GM23338 (cell line): ENCODE measurements at regions not wholly inside any gene's neighbourhood (a gene's known extent, or its start where the extent isn't known, plus 50 kb on each side); places are given as distances from the start of the nearest gene placed in this dataset.

Source experiments
- ATAC-seq: fragments of 200-7000 bp; cut with Tn5 transposase; 3 replicates; pipeline ENCODE4 v1.9.1; 2020
- DNase-seq: peaks from one replicate; pipeline ENCODE4 v3.0.0-alpha.2; 2015; ENCODE audit warnings: low spot score
- H2AFZ ChIP-seq: fragments of 200-600 bp; sonication (generic); 2 replicates; pipeline ENCODE4 v1.8.0; 2016; ENCODE audit warnings: antibody characterized with exemption, mild to moderate bottlenecking, moderate library complexity
- H3F3A ChIP-seq: fragments of 200-600 bp; sonication (generic); replicated peaks from 2 replicates; pipeline ENCODE4 v1.8.0; 2017; ENCODE audit warnings: antibody characterized with exemption, mixed run types, low read depth
- H3K27ac ChIP-seq: fragments of 200-600 bp; sonication (generic); 2 replicates; pipeline ENCODE4 v1.6.1; 2016; ENCODE audit warnings: low read depth
- H3K27me3 ChIP-seq: fragments of 200-600 bp; sonication (generic); 2 replicates; pipeline ENCODE4 v1.8.0; 2016; ENCODE audit warnings: mild to moderate bottlenecking, mixed run types, moderate library complexity; ENCODE audit not compliant: insufficient read depth
- H3K36me3 ChIP-seq: fragments of 200-600 bp; sonication (generic); 2 replicates; pipeline ENCODE4 v1.8.0; 2016; ENCODE audit warnings: mild to moderate bottlenecking; ENCODE audit not compliant: insufficient read depth
- H3K4me1 ChIP-seq: fragments of 200-600 bp; sonication (generic); 2 replicates; pipeline ENCODE4 v1.8.0; 2016; ENCODE audit warnings: mild to moderate bottlenecking, moderate library complexity; ENCODE audit not compliant: insufficient read depth
- H3K4me2 ChIP-seq: fragments of 200-600 bp; sonication (generic); 2 replicates; pipeline ENCODE4 v1.7.1; 2017; ENCODE audit warnings: mixed run types
- H3K4me3 ChIP-seq: fragments of 200-600 bp; sonication (generic); 2 replicates; pipeline ENCODE4 v1.6.1; 2016; ENCODE audit warnings: mixed run types
- H3K79me2 ChIP-seq: fragments of 200-600 bp; sonication (generic); replicated peaks from 2 replicates; pipeline ENCODE4 v1.8.0; 2017; ENCODE audit warnings: mild to moderate bottlenecking; ENCODE audit not compliant: insufficient read depth
- H3K9me2 ChIP-seq: fragments of 200-600 bp; sonication (generic); 2 replicates; pipeline ENCODE4 v1.8.0; 2017; ENCODE audit not compliant: insufficient read depth
- H4K20me1 ChIP-seq: fragments of 200-600 bp; sonication (generic); replicated peaks from 2 replicates; pipeline ENCODE4 v1.8.0; 2017; ENCODE audit warnings: mild to moderate bottlenecking; ENCODE audit not compliant: insufficient read depth
- H3K27ac Mint-ChIP-seq: 2 replicates; pipeline ENCODE4 v1.8.0; 2020; ENCODE audit warnings: inconsistent platforms, mild to moderate bottlenecking, moderate library complexity, mixed read lengths
- H3K27me3 Mint-ChIP-seq: 3 replicates; pipeline ENCODE4 v1.8.0; 2022; ENCODE audit warnings: low read depth, mild to moderate bottlenecking, moderate library complexity, mixed read lengths, inconsistent platforms; ENCODE audit not compliant: insufficient read depth, poor library complexity
- H3K36me3 Mint-ChIP-seq: 3 replicates; pipeline ENCODE4 v1.8.0; 2021; ENCODE audit warnings: low read depth, mild to moderate bottlenecking, inconsistent platforms, moderate library complexity, mixed read lengths
- H3K4me1 Mint-ChIP-seq: 3 replicates; pipeline ENCODE4 v1.8.0; 2020; ENCODE audit warnings: mild to moderate bottlenecking, inconsistent platforms, mixed read lengths
- H3K4me3 Mint-ChIP-seq: 3 replicates; pipeline ENCODE4 v1.8.0; 2021; ENCODE audit warnings: moderate library complexity, mild to moderate bottlenecking, inconsistent platforms, mixed read lengths
- H3K9me3 Mint-ChIP-seq: 3 replicates; pipeline ENCODE4 v1.8.0; 2020; ENCODE audit warnings: moderate library complexity, mild to moderate bottlenecking, inconsistent platforms, mixed read lengths
- CREB1 ChIP-seq: fragments of 250-450 bp; sonication (Bioruptor Pico); IDR thresholded peaks from 2 replicates; pipeline ENCODE4 v1.5.0; 2020; ENCODE audit warnings: low read depth, mild to moderate bottlenecking, moderate library complexity
- ETS1 ChIP-seq: IDR thresholded peaks from 2 replicates; pipeline ENCODE4 v1.6.1; 2016; ENCODE audit warnings: antibody characterized with exemption
- POLR2AphosphoS5 ChIP-seq: IDR thresholded peaks from 2 replicates; pipeline ENCODE4 v1.6.1; 2016; ENCODE audit warnings: antibody characterized with exemption, low read depth
- ZNF331 ChIP-seq: fragments of 250-450 bp; sonication (Bioruptor Pico); IDR thresholded peaks from 2 replicates; pipeline ENCODE4 v1.5.0; 2020; ENCODE audit warnings: low read depth, mild to moderate bottlenecking, moderate library complexity
- TF ChIP-seq, protein P1 (sequence below): fragments of 250-450 bp; sonication (Bioruptor Pico); IDR thresholded peaks from 2 replicates; pipeline ENCODE4 v1.5.0; 2020; ENCODE audit warnings: mild to moderate bottlenecking, moderate library complexity

DNA sequence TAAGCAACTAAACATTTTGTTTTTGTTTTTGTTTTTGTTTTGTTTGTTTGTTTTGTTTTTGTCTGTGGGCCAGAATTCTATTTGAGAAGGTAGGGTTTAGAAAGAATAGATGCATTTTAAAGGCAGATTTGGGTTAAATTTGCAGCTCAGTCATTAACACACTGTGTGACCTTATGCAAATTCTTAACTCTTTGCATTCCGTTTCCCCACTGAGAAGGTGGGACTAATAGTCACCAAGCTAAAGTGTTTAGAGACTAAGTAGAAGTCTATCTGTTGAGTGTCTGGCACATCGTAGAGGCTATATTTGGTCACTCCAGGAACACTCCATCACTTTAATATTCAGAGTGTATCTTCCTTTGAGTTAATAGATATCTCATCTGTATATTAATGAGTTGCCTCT lies 87.1 kb downstream of the CCNA1 start (continued):
- TF ChIP-seq, protein P1, sequence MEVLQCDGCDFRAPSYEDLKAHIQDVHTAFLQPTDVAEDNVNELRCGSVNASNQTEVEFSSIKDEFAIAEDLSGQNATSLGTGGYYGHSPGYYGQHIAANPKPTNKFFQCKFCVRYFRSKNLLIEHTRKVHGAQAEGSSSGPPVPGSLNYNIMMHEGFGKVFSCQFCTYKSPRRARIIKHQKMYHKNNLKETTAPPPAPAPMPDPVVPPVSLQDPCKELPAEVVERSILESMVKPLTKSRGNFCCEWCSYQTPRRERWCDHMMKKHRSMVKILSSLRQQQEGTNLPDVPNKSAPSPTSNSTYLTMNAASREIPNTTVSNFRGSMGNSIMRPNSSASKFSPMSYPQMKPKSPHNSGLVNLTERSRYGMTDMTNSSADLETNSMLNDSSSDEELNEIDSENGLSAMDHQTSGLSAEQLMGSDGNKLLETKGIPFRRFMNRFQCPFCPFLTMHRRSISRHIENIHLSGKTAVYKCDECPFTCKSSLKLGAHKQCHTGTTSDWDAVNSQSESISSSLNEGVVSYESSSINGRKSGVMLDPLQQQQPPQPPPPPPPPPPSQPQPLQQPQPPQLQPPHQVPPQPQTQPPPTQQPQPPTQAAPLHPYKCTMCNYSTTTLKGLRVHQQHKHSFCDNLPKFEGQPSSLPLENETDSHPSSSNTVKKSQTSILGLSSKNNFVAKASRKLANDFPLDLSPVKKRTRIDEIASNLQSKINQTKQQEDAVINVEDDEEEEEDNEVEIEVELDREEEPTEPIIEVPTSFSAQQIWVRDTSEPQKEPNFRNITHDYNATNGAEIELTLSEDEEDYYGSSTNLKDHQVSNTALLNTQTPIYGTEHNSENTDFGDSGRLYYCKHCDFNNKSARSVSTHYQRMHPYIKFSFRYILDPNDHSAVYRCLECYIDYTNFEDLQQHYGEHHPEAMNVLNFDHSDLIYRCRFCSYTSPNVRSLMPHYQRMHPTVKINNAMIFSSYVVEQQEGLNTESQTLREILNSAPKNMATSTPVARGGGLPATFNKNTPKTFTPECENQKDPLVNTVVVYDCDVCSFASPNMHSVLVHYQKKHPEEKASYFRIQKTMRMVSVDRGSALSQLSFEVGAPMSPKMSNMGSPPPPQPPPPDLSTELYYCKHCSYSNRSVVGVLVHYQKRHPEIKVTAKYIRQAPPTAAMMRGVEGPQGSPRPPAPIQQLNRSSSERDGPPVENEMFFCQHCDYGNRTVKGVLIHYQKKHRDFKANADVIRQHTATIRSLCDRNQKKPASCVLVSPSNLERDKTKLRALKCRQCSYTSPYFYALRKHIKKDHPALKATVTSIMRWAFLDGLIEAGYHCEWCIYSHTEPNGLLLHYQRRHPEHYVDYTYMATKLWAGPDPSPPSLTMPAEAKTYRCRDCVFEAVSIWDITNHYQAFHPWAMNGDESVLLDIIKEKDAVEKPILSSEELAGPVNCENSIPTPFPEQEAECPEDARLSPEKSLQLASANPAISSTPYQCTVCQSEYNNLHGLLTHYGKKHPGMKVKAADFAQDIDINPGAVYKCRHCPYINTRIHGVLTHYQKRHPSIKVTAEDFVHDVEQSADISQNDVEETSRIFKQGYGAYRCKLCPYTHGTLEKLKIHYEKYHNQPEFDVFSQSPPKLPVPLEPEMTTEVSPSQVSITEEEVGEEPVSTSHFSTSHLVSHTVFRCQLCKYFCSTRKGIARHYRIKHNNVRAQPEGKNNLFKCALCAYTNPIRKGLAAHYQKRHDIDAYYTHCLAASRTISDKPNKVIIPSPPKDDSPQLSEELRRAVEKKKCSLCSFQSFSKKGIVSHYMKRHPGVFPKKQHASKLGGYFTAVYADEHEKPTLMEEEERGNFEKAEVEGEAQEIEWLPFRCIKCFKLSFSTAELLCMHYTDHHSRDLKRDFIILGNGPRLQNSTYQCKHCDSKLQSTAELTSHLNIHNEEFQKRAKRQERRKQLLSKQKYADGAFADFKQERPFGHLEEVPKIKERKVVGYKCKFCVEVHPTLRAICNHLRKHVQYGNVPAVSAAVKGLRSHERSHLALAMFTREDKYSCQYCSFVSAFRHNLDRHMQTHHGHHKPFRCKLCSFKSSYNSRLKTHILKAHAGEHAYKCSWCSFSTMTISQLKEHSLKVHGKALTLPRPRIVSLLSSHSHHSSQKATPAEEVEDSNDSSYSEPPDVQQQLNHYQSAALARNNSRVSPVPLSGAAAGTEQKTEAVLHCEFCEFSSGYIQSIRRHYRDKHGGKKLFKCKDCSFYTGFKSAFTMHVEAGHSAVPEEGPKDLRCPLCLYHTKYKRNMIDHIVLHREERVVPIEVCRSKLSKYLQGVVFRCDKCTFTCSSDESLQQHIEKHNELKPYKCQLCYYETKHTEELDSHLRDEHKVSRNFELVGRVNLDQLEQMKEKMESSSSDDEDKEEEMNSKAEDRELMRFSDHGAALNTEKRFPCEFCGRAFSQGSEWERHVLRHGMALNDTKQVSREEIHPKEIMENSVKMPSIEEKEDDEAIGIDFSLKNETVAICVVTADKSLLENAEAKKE (CRISPR knock-in tag), result no peak
- TF ChIP-seq POLR2AphosphoS5 (no peak), CREB1 (CRISPR knock-in tag) (no peak)

DNA sequence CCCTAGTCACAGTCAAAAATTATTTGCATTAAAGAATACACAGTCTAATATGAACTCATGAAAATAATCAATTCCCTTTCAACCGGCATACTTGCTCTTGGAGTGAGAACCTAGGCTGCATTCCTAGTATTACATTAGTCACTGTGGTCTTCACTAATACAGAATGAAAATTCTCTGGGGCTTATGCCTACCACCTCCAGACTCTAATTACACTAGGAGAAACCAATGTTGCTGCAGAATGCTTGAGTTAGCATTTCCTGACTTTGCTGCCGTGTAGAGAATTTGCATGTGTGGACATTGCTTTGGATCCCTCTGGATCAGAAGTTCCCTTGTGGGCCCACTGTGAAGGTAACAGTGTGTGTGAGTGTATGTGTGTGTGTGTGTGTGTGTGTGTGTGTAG lies 87.8 kb downstream of the CCNA1 start:
- peak overlapping the region; percentile 68 for H3K27ac Mint-ChIP-seq
- H3K4me3 ChIP-seq, result 0 out of 2 replicates have a peak overlapping the region, but pooled peaks have one; percentile 7
- TF ChIP-seq ZNF331 (CRISPR knock-in tag), result no peak
- TF ChIP-seq, protein P1 (CRISPR knock-in tag), result no peak
- no peak for TF ChIP-seq ETS1

More for the DNA sequence above, 87.8 kb downstream of the CCNA1 start:
- no peak for DNase-seq
- no peaks in the 10 kb centered on the region for H4K20me1 ChIP-seq
- peak overlapping the region; percentile 64 for H3K4me2 ChIP-seq
- H3K27ac ChIP-seq, result 0 out of 2 replicates have a peak overlapping the region, but pooled peaks have one; percentile 42
- H3F3A ChIP-seq, result no peaks in the 10 kb centered on the region
- no peaks in the 10 kb centered on the region for H3K27me3 ChIP-seq
- Mint-ChIP-seq H3K4me1 (peaks cover 33% of the 10 kb centered on the region), H3K27me3 (peaks cover 1% of the 10 kb centered on the region), H3K36me3 (peaks cover 6% of the 10 kb centered on the region), H3K4me3 (peak overlapping the region; percentile 23; the same call in 1 of the 3 replicates), H3K9me3 (peaks cover 11% of the 10 kb centered on the region; the same call in 2 of the 3 replicates)
- H3K36me3 ChIP-seq, result peaks cover 5% of the 10 kb centered on the region; the same call in 1 of the 2 replicates
- H2AFZ ChIP-seq, result no peak overlapping the region
- peaks cover 36% of the 10 kb centered on the region for H3K4me1 ChIP-seq
- ATAC-seq, result no peak
- peaks cover 5% of the 10 kb centered on the region for H3K9me2 ChIP-seq
- H3K79me2 ChIP-seq, result no peaks in the 10 kb centered on the region
